OCI-LY1 (cell line): ENCODE measurements at regions not wholly inside any gene's neighbourhood (a gene's known extent, or its start where the extent isn't known, plus 50 kb on each side); places are given as distances from the start of the nearest gene placed in this dataset.

Experiments used
- H2AFZ ChIP-seq: fragments of 200-600 bp; sonication (generic), shearing (Covaris generic); 2 replicates; pipeline ENCODE4 v1.6.0; 2014; ENCODE audit warnings: antibody characterized with exemption, mild to moderate bottlenecking, low read length
- H3F3A ChIP-seq: fragments of 200-600 bp; sonication (generic), shearing (Covaris generic); 2 replicates; pipeline ENCODE4 v1.6.0; 2014; ENCODE audit warnings: mild to moderate bottlenecking, antibody characterized with exemption, low read length, moderate library complexity; ENCODE audit not compliant: insufficient read depth
- H3K27ac ChIP-seq: fragments of 200-600 bp; sonication (generic); 2 replicates; pipeline ENCODE4 v1.5.1; 2014; ENCODE audit warnings: low read length, mixed run types, mild to moderate bottlenecking, low read depth; ENCODE audit not compliant: poor library complexity, severe bottlenecking
- H3K27me3 ChIP-seq: fragments of 200-600 bp; sonication (generic); 2 replicates; pipeline ENCODE4 v1.6.0; 2014; ENCODE audit warnings: antibody characterized with exemption, mild to moderate bottlenecking, low read length, moderate library complexity; ENCODE audit not compliant: insufficient read depth
- H3K36me3 ChIP-seq: fragments of 200-600 bp; sonication (generic); 2 replicates; pipeline ENCODE4 v1.6.1; 2014; ENCODE audit warnings: mild to moderate bottlenecking, antibody characterized with exemption, low read length, moderate library complexity, mixed read lengths; ENCODE audit not compliant: insufficient read depth
- H3K4me1 ChIP-seq: fragments of 200-600 bp; sonication (generic); 2 replicates; pipeline ENCODE4 v1.5.1; 2014; ENCODE audit warnings: mild to moderate bottlenecking, low read length, moderate library complexity; ENCODE audit not compliant: insufficient read depth, severe bottlenecking
- H3K4me2 ChIP-seq: fragments of 200-600 bp; sonication (generic), shearing (Covaris generic); 2 replicates; pipeline ENCODE4 v1.6.1; 2014; ENCODE audit warnings: low read length
- H3K4me3 ChIP-seq: fragments of 200-600 bp; sonication (generic); 2 replicates; pipeline ENCODE4 v1.5.1; 2014; ENCODE audit warnings: low read length, low read depth, mild to moderate bottlenecking, mixed read lengths; ENCODE audit not compliant: poor library complexity, severe bottlenecking
- H3K79me2 ChIP-seq: fragments of 200-600 bp; shearing (Covaris generic); 2 replicates; pipeline ENCODE4 v1.6.1; 2016; ENCODE audit warnings: mixed run types, low read length, mixed read lengths; ENCODE audit not compliant: insufficient read depth
- H3K9ac ChIP-seq: fragments of 200-600 bp; sonication (generic), shearing (Covaris generic); 2 replicates; pipeline ENCODE4 v1.6.1; 2014; ENCODE audit warnings: mild to moderate bottlenecking, low read length, mixed read lengths
- H3K9me2 ChIP-seq: fragments of 200-600 bp; sonication (generic), shearing (Covaris generic); 2 replicates; pipeline ENCODE4 v1.6.1; 2014; ENCODE audit warnings: low read depth, mild to moderate bottlenecking, low read length, mixed read lengths
- H3K9me3 ChIP-seq: fragments of 200-600 bp; shearing (Covaris generic); 2 replicates; pipeline ENCODE4 v1.6.1; 2014; ENCODE audit warnings: low read length, mixed read lengths
- H4K20me1 ChIP-seq: fragments of 200-600 bp; sonication (generic), shearing (Covaris generic); 2 replicates; pipeline ENCODE4 v1.6.0; 2016; ENCODE audit warnings: mild to moderate bottlenecking, low read length; ENCODE audit not compliant: insufficient read depth
- EZH2 ChIP-seq: fragments of 200-600 bp; sonication (generic), shearing (Covaris generic); IDR thresholded peaks from 2 replicates; pipeline ENCODE4 v1.8.0; 2017; ENCODE audit warnings: borderline replicate concordance, mixed run types, mild to moderate bottlenecking, antibody characterized with exemption, low read length, moderate library complexity, mixed read lengths
- TF ChIP-seq, protein P1 (sequence below): fragments of 200-600 bp; sonication (generic), shearing (Covaris generic); IDR thresholded peaks from 2 replicates; pipeline ENCODE4 v1.5.1; 2017; ENCODE audit warnings: mild to moderate bottlenecking, antibody characterized with exemption, low read length, moderate library complexity, mixed read lengths

DNA sequence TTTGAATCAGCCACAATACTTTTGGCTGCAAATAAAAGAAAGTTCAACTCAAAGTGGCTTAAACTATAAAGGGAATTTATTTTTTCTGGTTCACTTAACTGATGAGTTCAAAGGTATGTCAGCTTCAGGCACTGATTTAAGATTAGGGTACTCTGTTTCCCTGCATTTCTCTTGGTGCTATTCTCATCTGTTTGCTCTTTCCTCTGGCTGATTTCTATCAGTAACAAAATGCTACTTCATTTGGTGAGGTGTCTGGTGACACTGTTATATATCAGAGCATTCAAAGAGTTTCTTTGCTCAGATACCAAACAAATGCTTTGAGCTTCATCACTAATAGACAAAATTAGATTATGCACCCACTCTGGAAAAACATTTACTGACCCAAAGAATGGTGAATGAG is 65.9 kb upstream of the HTR4 start:
- no peak for TF ChIP-seq EZH2
- TF ChIP-seq, protein P1, sequence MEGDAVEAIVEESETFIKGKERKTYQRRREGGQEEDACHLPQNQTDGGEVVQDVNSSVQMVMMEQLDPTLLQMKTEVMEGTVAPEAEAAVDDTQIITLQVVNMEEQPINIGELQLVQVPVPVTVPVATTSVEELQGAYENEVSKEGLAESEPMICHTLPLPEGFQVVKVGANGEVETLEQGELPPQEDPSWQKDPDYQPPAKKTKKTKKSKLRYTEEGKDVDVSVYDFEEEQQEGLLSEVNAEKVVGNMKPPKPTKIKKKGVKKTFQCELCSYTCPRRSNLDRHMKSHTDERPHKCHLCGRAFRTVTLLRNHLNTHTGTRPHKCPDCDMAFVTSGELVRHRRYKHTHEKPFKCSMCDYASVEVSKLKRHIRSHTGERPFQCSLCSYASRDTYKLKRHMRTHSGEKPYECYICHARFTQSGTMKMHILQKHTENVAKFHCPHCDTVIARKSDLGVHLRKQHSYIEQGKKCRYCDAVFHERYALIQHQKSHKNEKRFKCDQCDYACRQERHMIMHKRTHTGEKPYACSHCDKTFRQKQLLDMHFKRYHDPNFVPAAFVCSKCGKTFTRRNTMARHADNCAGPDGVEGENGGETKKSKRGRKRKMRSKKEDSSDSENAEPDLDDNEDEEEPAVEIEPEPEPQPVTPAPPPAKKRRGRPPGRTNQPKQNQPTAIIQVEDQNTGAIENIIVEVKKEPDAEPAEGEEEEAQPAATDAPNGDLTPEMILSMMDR: no peak

DNA sequence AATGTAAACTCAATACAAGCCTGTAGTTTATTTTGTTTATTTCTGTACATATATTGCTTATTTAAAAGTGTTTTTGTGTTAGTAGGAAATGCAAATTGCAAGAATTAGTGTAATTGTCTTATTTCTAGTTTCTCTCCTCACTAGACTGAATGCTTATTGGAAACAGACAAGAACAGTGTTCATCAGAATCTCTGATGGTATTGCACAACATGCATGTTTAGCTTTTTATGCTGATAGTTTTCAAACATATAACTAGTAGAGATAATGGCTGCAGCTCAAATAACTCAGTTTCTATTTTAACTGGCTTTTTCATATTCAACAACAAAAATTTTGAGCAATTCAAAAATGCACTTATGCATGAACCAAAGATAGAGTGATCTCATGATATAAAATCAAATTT is 68.8 kb upstream of the HTR4 start:
- Histone ChIP-seq H3K27ac (no peak overlapping the region), H3K27me3 (no peaks in the 10 kb centered on the region), H3K9ac (no peak overlapping the region), H3K4me2 (no peak overlapping the region), H3K4me1 (no peaks in the 10 kb centered on the region), H3K36me3 (no peaks in the 10 kb centered on the region), H3K4me3 (no peak overlapping the region), H4K20me1 (no peaks in the 10 kb centered on the region), H2AFZ (no peak overlapping the region), H3K9me3 (no peaks in the 10 kb centered on the region), H3F3A (no peaks in the 10 kb centered on the region), H3K9me2 (no peaks in the 10 kb centered on the region), H3K79me2 (no peaks in the 10 kb centered on the region)
- no peak for TF ChIP-seq EZH2
- TF ChIP-seq, protein P1: no peak

More for the DNA sequence above, 65.9 kb upstream of the HTR4 start:
- H3K36me3 ChIP-seq: no peaks in the 10 kb centered on the region
- H3K9ac ChIP-seq: no peak overlapping the region
- no peaks in the 10 kb centered on the region for H3F3A ChIP-seq
- no peaks in the 10 kb centered on the region for H3K79me2 ChIP-seq
- no peaks in the 10 kb centered on the region for H3K9me2 ChIP-seq
- no peaks in the 10 kb centered on the region for H3K4me1 ChIP-seq
- no peaks in the 10 kb centered on the region for H3K27me3 ChIP-seq
- no peak overlapping the region for H3K27ac ChIP-seq
- no peak overlapping the region for H3K4me2 ChIP-seq
- no peaks in the 10 kb centered on the region for H4K20me1 ChIP-seq
- no peak overlapping the region for H2AFZ ChIP-seq
- no peak overlapping the region for H3K4me3 ChIP-seq
- H3K9me3 ChIP-seq: no peaks in the 10 kb centered on the region

DNA sequence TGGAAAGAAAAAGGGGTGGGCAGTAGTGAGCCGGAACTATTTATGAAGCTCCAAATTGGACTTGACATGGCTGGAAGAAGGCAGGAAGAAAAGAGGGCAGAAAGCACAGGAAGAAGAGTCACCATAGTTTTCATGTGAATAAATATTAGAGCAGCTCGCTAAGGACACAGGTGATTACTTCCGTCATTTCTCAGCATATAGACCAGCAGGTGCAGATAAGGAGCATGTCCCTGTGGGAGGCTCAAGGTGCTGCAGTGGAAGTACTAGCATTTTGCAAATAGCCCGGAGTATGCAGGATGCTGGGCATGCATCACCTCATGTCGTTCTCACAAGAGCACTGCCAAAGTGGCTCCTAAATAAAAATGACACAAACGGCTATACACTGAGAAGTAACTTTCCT is 71.3 kb upstream of the HTR4 start:
- no peaks in the 10 kb centered on the region for H3K79me2 ChIP-seq
- H3K4me1 ChIP-seq: no peaks in the 10 kb centered on the region
- no peaks in the 10 kb centered on the region for H3F3A ChIP-seq
- no peaks in the 10 kb centered on the region for H3K36me3 ChIP-seq
- TF ChIP-seq EZH2: no peak
- TF ChIP-seq, protein P1: no peak
- no peaks in the 10 kb centered on the region for H3K9me2 ChIP-seq
- H3K4me3 ChIP-seq: no peak overlapping the region
- H3K27me3 ChIP-seq: no peaks in the 10 kb centered on the region
- H3K4me2 ChIP-seq: no peak overlapping the region
- no peak overlapping the region for H3K27ac ChIP-seq
- H3K9ac ChIP-seq: no peak overlapping the region
- no peaks in the 10 kb centered on the region for H4K20me1 ChIP-seq
- H2AFZ ChIP-seq: no peak overlapping the region
- no peaks in the 10 kb centered on the region for H3K9me3 ChIP-seq
